IMR-90 (cell line): ENCODE measurements at regions not wholly inside any gene's neighbourhood (a gene's known extent, or its start where the extent isn't known, plus 50 kb on each side); places are given as distances from the start of the nearest gene placed in this dataset.

Experiments
- ATAC-seq: fragments of 200-7000 bp; cut with Tn5 transposase; 2 replicates; pipeline ENCODE4 v1.9.1; 2020; ENCODE audit warnings: low read depth, mild to moderate bottlenecking, moderate library complexity
- BruUV-seq: library from RNA; stranded (reverse); fragments of 400-500 nt; replicated peaks from 2 replicates; lab custom pipeline; 2021; lab: Mats Ljungman, UMichigan
- CTCF ChIA-PET: fragments of 300-600 bp; formaldehyde crosslinking; extraction: SDS; loops from one replicate; lab custom pipeline; 2021; ENCODE audit warnings: antibody characterized with exemption; lab: Yijun Ruan, JAX
- POLR2A ChIA-PET: fragments of 300-600 bp; sonication (Branson Sonifier 250); formaldehyde crosslinking; loops from one replicate; lab custom pipeline; 2022; ENCODE audit warnings: antibody characterized with exemption; ENCODE audit not compliant: unreplicated experiment; lab: Charles Lee
- DNase-seq: peaks from one replicate; pipeline ENCODE4 v3.0.0; 2013
- H2AFZ ChIP-seq: replicated peaks from 2 replicates; pipeline ENCODE3; 2013; ENCODE audit warnings: low read length, mild to moderate bottlenecking; ENCODE audit not compliant: poor library complexity
- H2AK5ac ChIP-seq: 2 replicates; pipeline ENCODE4 v1.6.1; 2013; ENCODE audit warnings: low read depth, low read length, inconsistent platforms
- H2AK9ac ChIP-seq: replicated peaks from 2 replicates; pipeline ENCODE3; 2013; ENCODE audit warnings: mild to moderate bottlenecking, low read depth, low read length, moderate library complexity; ENCODE audit not compliant: poor library complexity
- H2BK120ac ChIP-seq: 2 replicates; pipeline ENCODE4 v1.6.1; 2013; ENCODE audit warnings: low read depth, low read length, inconsistent platforms
- H2BK15ac ChIP-seq: 3 replicates; pipeline ENCODE4 v1.6.1; 2013; ENCODE audit warnings: low read depth, low read length, inconsistent platforms
- H2BK20ac ChIP-seq: 2 replicates; pipeline ENCODE4 v1.6.1; 2013; ENCODE audit warnings: low read depth, mild to moderate bottlenecking, inconsistent platforms, low read length, moderate library complexity
- H2BK5ac ChIP-seq: 2 replicates; pipeline ENCODE4 v1.6.1; 2013; ENCODE audit warnings: mild to moderate bottlenecking, low read depth, low read length, inconsistent platforms; ENCODE audit not compliant: poor library complexity, severe bottlenecking
- H3K14ac ChIP-seq: replicated peaks from 2 replicates; pipeline ENCODE4 v1.6.1; 2013; ENCODE audit warnings: low read depth, low read length, inconsistent platforms
- H3K18ac ChIP-seq: 2 replicates; pipeline ENCODE4 v1.6.1; 2013; ENCODE audit warnings: low read depth, low read length, control low read depth
- H3K23ac ChIP-seq: 2 replicates; pipeline ENCODE4 v1.6.1; 2013; ENCODE audit warnings: low read depth, low read length, inconsistent platforms
- H3K27ac ChIP-seq: 2 replicates; pipeline ENCODE4 v1.5.1; 2013; ENCODE audit warnings: mild to moderate bottlenecking, control low read depth, low read length; ENCODE audit not compliant: insufficient read depth
- H3K27me3 ChIP-seq: 2 replicates; pipeline ENCODE4 v1.6.1; 2013; ENCODE audit warnings: low read length; ENCODE audit not compliant: control insufficient read depth, insufficient read depth
- H3K36me3 ChIP-seq: 2 replicates; pipeline ENCODE4 v1.6.1; 2013; ENCODE audit warnings: low read length, mixed read lengths; ENCODE audit not compliant: control insufficient read depth, insufficient read depth
- H3K4ac ChIP-seq: 2 replicates; pipeline ENCODE4 v1.6.1; 2013; ENCODE audit warnings: low read depth, low read length, inconsistent platforms
- H3K4me1 ChIP-seq: 2 replicates; pipeline ENCODE4 v1.6.1; 2013; ENCODE audit warnings: low read length, mixed read lengths; ENCODE audit not compliant: control insufficient read depth, insufficient read depth
- H3K4me2 ChIP-seq: 2 replicates; pipeline ENCODE4 v1.6.1; 2013; ENCODE audit warnings: low read depth, mild to moderate bottlenecking, control low read depth, low read length, moderate library complexity
- H3K4me3 ChIP-seq: 2 replicates; pipeline ENCODE4 v1.5.1; 2013; ENCODE audit warnings: low read depth, mild to moderate bottlenecking, control low read depth, low read length, moderate library complexity; ENCODE audit not compliant: insufficient read depth
- H3K56ac ChIP-seq: 2 replicates; pipeline ENCODE4 v1.6.1; 2013; ENCODE audit warnings: low read length, inconsistent platforms; ENCODE audit not compliant: insufficient read depth; ENCODE audit errors: extremely low read depth
- H3K79me1 ChIP-seq, 2 experiments: 2 replicates each; pipeline ENCODE4 v1.6.1; 2013; ENCODE audit warnings: low read length in 2 of 2, inconsistent platforms in 1 of 2, low read depth in 1 of 2
- H3K9ac ChIP-seq: 2 replicates; pipeline ENCODE4 v1.6.1; 2013; ENCODE audit warnings: low read depth, low read length, control low read depth
- H3K9me1 ChIP-seq: 2 replicates; pipeline ENCODE4 v1.6.1; 2013; ENCODE audit warnings: low read length, inconsistent platforms; ENCODE audit not compliant: insufficient read depth
- H3K9me3 ChIP-seq: 2 replicates; pipeline ENCODE4 v1.6.1; 2013; ENCODE audit warnings: low read length; ENCODE audit not compliant: control insufficient read depth, insufficient read depth
- H4K20me1 ChIP-seq: 2 replicates; pipeline ENCODE4 v1.6.1; 2013; ENCODE audit warnings: low read length, inconsistent platforms; ENCODE audit not compliant: insufficient read depth
- H4K5ac ChIP-seq: 2 replicates; pipeline ENCODE4 v1.6.1; 2013; ENCODE audit warnings: mild to moderate bottlenecking, low read depth, low read length, control low read depth
- H4K8ac ChIP-seq, 2 experiments: 2 replicates each; pipeline ENCODE4 v1.6.1; 2013; ENCODE audit warnings: low read depth in 2 of 2, low read length in 2 of 2, control low read depth in 1 of 2, inconsistent platforms in 1 of 2
- H4K91ac ChIP-seq: 2 replicates; pipeline ENCODE4 v1.6.1; 2013; ENCODE audit warnings: low read depth, low read length, inconsistent platforms; ENCODE audit not compliant: insufficient read depth
- BHLHE40 ChIP-seq: fragments of 150-350 bp; IDR thresholded peaks from 2 replicates; pipeline ENCODE4 v1.6.1; 2016; ENCODE audit warnings: mild to moderate bottlenecking, low read depth, low read length
- ELK1 ChIP-seq: fragments of 150-350 bp; IDR thresholded peaks from 2 replicates; pipeline ENCODE4 v1.6.1; 2016; ENCODE audit warnings: low read depth, mild to moderate bottlenecking, low read length, moderate library complexity, borderline replicate concordance
- NFE2L2 ChIP-seq: fragments of 150-350 bp; IDR thresholded peaks from 2 replicates; pipeline ENCODE4 v1.6.1; 2016; ENCODE audit warnings: low read depth, mild to moderate bottlenecking, low read length
- POLR2A ChIP-seq: IDR thresholded peaks from 2 replicates; pipeline ENCODE4 v1.6.1; 2012; ENCODE audit warnings: mild to moderate bottlenecking, low read depth, low read length
- RAD21 ChIP-seq: IDR thresholded peaks from 2 replicates; pipeline ENCODE4 v1.6.1; 2012; ENCODE audit warnings: low read length, improper control_type of control experiment
- WGBS, 2 experiments: methylation state at CpG; one replicate each; pipeline versions ENCODE4 v1.1.5 to v1.1.7; 2013; ENCODE audit warnings: missing lambda C conversion rate in 2 of 2; ENCODE audit not compliant: insufficient read length in 1 of 2; ENCODE audit errors: extremely low coverage in 2 of 2; 5-methylcytosine and 5-hydroxymethylcytosine counted together
- dilution Hi-C: fragments of 300-500 bp; cut with HindIII; formaldehyde crosslinking; loops from one replicate; pipeline ENCODE4 v1.14.3; 2018; ENCODE audit warnings: low sequenced_read_pairs; ENCODE audit not compliant: unreplicated experiment
- in situ Hi-C: fragments of 300-500 bp; cut with MboI; formaldehyde crosslinking; loops from 3 replicates; pipeline ENCODE4 v1.14.3; 2019; ENCODE audit warnings: low sequenced_read_pairs, inconsistent platforms, mixed read lengths
- intact Hi-C: fragments of 100-400 bp; cut with micrococcal nuclease; formaldehyde crosslinking; loops from 2 replicates; pipeline ENCODE4 v1.10.0; 2022

DNA sequence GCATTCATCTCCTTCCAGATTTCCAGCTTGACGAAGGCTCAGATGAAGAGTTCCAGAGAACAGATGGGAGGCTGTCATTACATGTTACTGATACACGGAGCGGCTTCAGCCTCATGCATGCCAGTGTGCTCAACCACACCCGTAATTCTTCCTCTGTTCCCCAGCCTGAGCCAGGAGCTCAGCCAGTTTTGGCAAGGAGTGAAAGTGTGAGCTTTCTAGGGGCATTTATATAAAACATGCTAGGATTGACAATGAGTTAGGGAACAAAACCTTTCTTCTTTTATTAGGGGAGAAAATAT is 290.4 kb upstream of the PLXNA2 start:
- Histone ChIP-seq H3K36me3 (no peaks in the 10 kb centered on the region), H3K4me3 (no peak overlapping the region), H3K27ac (no peak overlapping the region), H4K20me1 (no peaks in the 10 kb centered on the region), H2AFZ (peak overlapping the region; percentile 34), H3K9me3 (no peaks in the 10 kb centered on the region), H2BK5ac (no peak overlapping the region), H3K18ac (no peak overlapping the region), H3K14ac (no peak overlapping the region), H3K4me1 (no peaks in the 10 kb centered on the region), H3K9ac (no peak overlapping the region), H3K27me3 (no peaks in the 10 kb centered on the region), H4K8ac (no peak overlapping the region), H3K23ac (no peak overlapping the region), H3K79me1 (no peaks in the 10 kb centered on the region), H3K9me1 (no peaks in the 10 kb centered on the region), H3K4ac (no peak overlapping the region), H3K56ac (no peak overlapping the region), H2BK15ac (no peak overlapping the region), H2AK5ac (no peak overlapping the region), H3K4me2 (no peak overlapping the region), H2AK9ac (no peak overlapping the region), H4K91ac (no peak overlapping the region), H2BK120ac (no peak overlapping the region), H2BK20ac (no peak overlapping the region), H4K5ac (no peak overlapping the region)
- no peak for ATAC-seq
- DNase-seq = no peak
- intact Hi-C loops = no loop called here
- ChIA-PET POLR2A (no interaction called here), CTCF (no interaction called here)
- TF ChIP-seq POLR2A (no peak), RAD21 (no peak), BHLHE40 (no peak), NFE2L2 (no peak), ELK1 (no peak)
- 20% methylated on average over 1 of the region's 4 CpGs; no CpG with 5 or more reads in 1 of the 2 experiments for WGBS, 2 experiments
- no TSS peak for BruUV-seq
- dilution Hi-C loops = no loop called here
- in situ Hi-C loops = no loop called here
